ENCODE measurements at regions not wholly inside any gene's neighbourhood (a gene's known extent, or its start where the extent isn't known, plus 50 kb on each side); places are given as distances from the start of the nearest gene placed in this dataset.

DNA sequence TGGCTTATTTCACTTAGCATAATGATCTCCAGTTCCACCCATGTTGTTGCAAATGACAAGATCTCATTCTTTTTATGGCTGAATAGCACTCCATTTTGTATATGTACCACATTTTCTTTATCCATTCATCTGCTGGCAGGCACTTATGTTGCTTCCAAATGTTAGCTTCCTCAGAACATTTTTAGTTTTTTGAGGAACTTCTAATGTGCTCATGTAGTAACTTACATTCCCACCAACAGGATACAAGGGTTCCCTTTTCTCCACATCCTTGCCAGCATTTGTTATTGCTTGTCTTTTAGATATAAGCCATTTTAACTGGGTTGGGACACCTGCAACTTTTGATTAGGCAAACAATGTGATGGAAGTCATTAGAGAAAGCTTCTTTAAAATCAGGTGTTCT is 454.2 kb downstream of the NLGN4X start:
- H3K27ac ChIP-seq = no peak overlapping the region
- no peaks in the 10 kb centered on the region for H3K4me1 ChIP-seq
- H3K27me3 ChIP-seq = no peaks in the 10 kb centered on the region
- no peak overlapping the region for H3K4me3 ChIP-seq
- no peaks in the 10 kb centered on the region for H3K36me3 ChIP-seq
- DNase-seq = no peak
- intact Hi-C loops (cut with DNase I; ENCODE audit: low total_unique reads) = no loop called here
- no peaks in the 10 kb centered on the region for H3K9me3 ChIP-seq
- TF ChIP-seq POLR2A (IDR thresholded peaks at IDR 0.05) = no peak

DNA sequence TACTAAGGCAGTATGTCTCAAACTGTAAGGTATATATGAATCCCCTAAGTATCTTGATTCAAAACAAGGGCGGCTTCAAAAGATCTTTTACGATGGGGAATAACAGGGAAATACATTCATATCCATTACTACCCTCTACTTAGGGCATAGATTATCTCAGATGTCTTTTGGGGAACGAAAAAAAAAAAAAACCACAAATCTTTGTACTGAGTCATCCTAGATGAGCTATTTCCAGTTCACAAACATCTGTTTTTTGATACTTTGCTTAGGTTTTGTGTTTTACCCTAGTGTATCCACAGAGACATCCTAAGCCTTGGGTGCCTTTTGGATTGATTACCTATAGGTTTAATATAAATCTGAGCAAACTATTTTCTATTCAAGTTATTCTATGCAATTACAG is 457.2 kb downstream of the NLGN4X start:
- DNase-seq = no peak
- no peak overlapping the region for H3K4me3 ChIP-seq
- H3K27ac ChIP-seq = no peak overlapping the region
- no peaks in the 10 kb centered on the region for H3K36me3 ChIP-seq
- TF ChIP-seq POLR2A (IDR thresholded peaks at IDR 0.05) = no peak
- TF ChIP-seq, protein P1, sequence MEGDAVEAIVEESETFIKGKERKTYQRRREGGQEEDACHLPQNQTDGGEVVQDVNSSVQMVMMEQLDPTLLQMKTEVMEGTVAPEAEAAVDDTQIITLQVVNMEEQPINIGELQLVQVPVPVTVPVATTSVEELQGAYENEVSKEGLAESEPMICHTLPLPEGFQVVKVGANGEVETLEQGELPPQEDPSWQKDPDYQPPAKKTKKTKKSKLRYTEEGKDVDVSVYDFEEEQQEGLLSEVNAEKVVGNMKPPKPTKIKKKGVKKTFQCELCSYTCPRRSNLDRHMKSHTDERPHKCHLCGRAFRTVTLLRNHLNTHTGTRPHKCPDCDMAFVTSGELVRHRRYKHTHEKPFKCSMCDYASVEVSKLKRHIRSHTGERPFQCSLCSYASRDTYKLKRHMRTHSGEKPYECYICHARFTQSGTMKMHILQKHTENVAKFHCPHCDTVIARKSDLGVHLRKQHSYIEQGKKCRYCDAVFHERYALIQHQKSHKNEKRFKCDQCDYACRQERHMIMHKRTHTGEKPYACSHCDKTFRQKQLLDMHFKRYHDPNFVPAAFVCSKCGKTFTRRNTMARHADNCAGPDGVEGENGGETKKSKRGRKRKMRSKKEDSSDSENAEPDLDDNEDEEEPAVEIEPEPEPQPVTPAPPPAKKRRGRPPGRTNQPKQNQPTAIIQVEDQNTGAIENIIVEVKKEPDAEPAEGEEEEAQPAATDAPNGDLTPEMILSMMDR (IDR thresholded peaks at IDR 0.05) = no peak
- H3K4me1 ChIP-seq = no peaks in the 10 kb centered on the region
- intact Hi-C loops (cut with DNase I; ENCODE audit: low total_unique reads) = no loop called here
- H3K27me3 ChIP-seq = no peaks in the 10 kb centered on the region
- no peaks in the 10 kb centered on the region for H3K9me3 ChIP-seq

DNA sequence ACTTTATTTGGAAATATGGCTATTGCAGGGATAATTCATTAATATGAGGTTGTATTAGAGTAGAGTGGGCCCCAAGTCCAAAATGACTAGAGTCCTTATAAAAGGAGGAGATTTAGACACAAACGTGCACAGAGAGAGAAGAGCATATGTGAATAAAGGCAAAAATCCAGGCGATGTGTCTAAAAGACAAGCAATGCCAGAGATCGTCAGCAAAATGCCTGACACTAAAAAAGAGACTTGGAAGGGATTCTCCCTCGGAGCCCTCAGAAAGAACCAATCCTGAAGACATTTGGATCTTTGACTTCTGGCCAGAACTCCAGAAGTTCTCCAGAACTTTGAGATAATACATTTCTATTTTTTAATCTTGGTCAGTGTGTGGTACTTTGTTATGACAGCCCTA is 472.1 kb downstream of the NLGN4X start:
- TF ChIP-seq, protein P1 (IDR thresholded peaks at IDR 0.05) = no peak
- no peak for TF ChIP-seq POLR2A (IDR thresholded peaks at IDR 0.05)
- intact Hi-C loops (cut with DNase I; ENCODE audit: low total_unique reads) = no loop called here

DNA sequence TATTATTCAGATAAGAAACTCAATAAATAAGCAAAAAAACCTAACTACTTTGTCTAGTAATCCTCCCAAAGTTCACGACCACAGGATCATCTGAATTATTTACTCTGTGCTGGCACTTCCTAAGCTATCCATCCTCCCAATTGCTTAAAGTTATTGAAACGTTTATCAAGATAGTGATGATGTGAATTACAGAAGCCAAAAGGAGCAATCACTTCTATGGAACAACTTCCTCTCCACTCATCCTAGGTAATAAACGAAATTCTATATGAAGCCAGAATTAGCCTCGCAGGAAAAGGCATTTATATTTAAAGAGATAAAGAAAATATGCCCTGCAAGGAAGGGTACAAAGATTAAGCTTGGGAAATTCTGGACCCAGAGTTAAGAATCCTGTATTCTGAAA is 475.4 kb downstream of the NLGN4X start:
- Histone ChIP-seq H3K4me1 (no peaks in the 10 kb centered on the region), H3K27ac (no peak overlapping the region), H3K9me3 (no peaks in the 10 kb centered on the region), H3K4me3 (no peak overlapping the region), H3K27me3 (no peaks in the 10 kb centered on the region), H3K36me3 (no peaks in the 10 kb centered on the region)
- no peak for DNase-seq
- intact Hi-C loops (cut with DNase I; ENCODE audit: low total_unique reads) = no loop called here
- no peak for TF ChIP-seq POLR2A (IDR thresholded peaks at IDR 0.05)
- TF ChIP-seq, protein P1 (IDR thresholded peaks at IDR 0.05) = no peak

More for the DNA sequence above, 472.1 kb downstream of the NLGN4X start:
- no peak overlapping the region for H3K27ac ChIP-seq
- no peaks in the 10 kb centered on the region for H3K9me3 ChIP-seq
- DNase-seq = no peak
- no peaks in the 10 kb centered on the region for H3K4me1 ChIP-seq
- no peaks in the 10 kb centered on the region for H3K27me3 ChIP-seq
- no peak overlapping the region for H3K4me3 ChIP-seq
- H3K36me3 ChIP-seq = no peaks in the 10 kb centered on the region

DNA sequence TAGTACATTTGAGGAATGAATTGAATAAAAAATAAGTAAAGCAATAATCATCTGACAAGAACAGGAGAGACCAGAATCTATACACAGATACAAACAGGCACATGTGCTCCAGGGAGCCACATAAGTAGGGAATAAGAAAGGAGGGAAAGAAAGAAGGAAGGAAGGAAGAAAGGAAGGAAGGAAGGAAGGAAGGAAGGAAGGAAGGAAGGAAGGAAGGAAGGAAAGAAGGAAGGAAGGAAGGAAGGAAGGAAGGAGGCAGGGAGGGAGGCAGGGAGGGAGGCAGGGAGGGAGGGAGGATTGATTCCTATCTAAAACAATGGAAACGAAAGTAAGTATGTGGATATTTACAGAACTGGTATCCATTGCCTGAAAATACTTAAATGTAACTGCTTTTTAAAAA is 475.8 kb downstream of the NLGN4X start:
- TF ChIP-seq, protein P1 (IDR thresholded peaks at IDR 0.05) = no peak
- no peak for TF ChIP-seq POLR2A (IDR thresholded peaks at IDR 0.05)
- H3K27ac ChIP-seq = no peak overlapping the region
- no peaks in the 10 kb centered on the region for H3K36me3 ChIP-seq
- intact Hi-C loops (cut with DNase I; ENCODE audit: low total_unique reads) = no loop called here
- no peaks in the 10 kb centered on the region for H3K9me3 ChIP-seq
- no peaks in the 10 kb centered on the region for H3K4me1 ChIP-seq
- H3K4me3 ChIP-seq = no peak overlapping the region
- no peak for DNase-seq
- no peaks in the 10 kb centered on the region for H3K27me3 ChIP-seq

DNA sequence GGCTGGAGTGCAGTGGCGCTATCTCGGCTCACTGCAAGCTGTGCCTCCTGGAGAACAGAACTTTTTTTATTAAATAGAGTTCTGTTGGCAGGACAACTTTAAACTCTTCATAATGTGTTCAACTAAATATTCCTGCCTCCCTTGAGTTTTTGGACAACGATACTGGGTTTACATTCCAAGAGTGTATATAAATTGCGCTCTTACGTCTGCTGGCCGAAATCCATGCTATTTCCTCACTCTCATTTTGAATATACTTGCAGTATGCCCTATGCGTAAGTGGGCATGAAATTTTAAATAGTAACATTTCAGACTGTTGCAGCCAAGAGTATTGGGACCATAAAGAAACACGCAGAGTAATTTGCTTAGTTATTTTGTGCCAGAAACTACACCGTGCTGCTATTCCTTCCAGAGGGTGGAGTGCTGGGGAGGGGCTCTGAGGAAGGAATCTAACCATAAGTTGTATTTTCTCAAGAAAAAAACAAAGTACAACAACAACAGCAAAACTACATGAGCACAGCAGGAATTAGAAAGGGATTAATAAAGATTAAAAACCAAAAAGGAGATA is 480.0 kb downstream of the NLGN4X start:
- intact Hi-C loops (cut with DNase I; ENCODE audit: low total_unique reads) = no loop called here

More for the DNA sequence above, 480.0 kb downstream of the NLGN4X start:
- Histone ChIP-seq H3K9me3 (no peaks in the 10 kb centered on the region), H3K27me3 (no peaks in the 10 kb centered on the region), H3K4me3 (no peak overlapping the region), H3K36me3 (no peaks in the 10 kb centered on the region), H3K4me1 (no peaks in the 10 kb centered on the region), H3K27ac (no peak overlapping the region)
- no peak for TF ChIP-seq POLR2A (IDR thresholded peaks at IDR 0.05)
- TF ChIP-seq, protein P1 (IDR thresholded peaks at IDR 0.05) = no peak
- DNase-seq = no peak

Measured in uterus (tissue), 3 donors.